ENCODE measurements at regions not wholly inside any gene's neighbourhood (a gene's known extent, or its start where the extent isn't known, plus 50 kb on each side); places are given as distances from the start of the nearest gene placed in this dataset.

DNA sequence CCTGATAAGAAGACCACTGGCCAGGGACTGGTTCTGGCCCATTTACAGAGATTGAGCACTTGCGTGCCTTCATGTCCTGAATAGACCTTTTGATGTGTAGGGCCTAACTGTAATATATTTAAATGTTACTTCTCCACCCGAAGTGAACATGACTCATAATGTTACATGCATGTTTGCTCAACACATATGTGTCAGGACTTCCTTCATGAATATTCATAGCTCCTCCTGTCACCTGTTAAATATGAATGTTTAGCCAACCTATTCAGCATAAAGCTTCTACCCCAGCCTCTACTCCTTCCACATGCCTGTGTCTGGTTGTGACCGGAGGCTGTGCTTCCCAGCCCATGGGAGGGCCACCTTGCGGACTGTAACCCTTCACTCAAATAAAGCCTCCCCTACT is 457.5 kb downstream of the IRX1 start:
- no peak for DNase-seq
- Mint-ChIP-seq H3K4me1 (peaks cover 7% of the 10 kb centered on the region), H3K9me3 (no peaks in the 10 kb centered on the region), H3K27me3 (ENCODE audit: insufficient read depth) (no peaks in the 10 kb centered on the region), H3K4me3 (no peak overlapping the region), H3K36me3 (ENCODE audit: low read depth) (no peaks in the 10 kb centered on the region), H3K27ac (no peak overlapping the region)
- Histone ChIP-seq H3K9ac (ENCODE audit: extremely low read depth, low read length, poor library complexity, severe bottlenecking) (no peak overlapping the region), H3K9me3 (ENCODE audit: control insufficient read depth, low read length) (no peaks in the 10 kb centered on the region), H3K27ac (ENCODE audit: low read depth, low read length) (no peak overlapping the region), H3K27me3 (ENCODE audit: control insufficient read depth, insufficient read depth, low read length, poor library complexity, severe bottlenecking) (no peaks in the 10 kb centered on the region), H3K4me1 (ENCODE audit: control insufficient read depth, insufficient read depth, low read length) (no peaks in the 10 kb centered on the region), H3K36me3 (ENCODE audit: control insufficient read depth, insufficient read depth, low read length) (no peaks in the 10 kb centered on the region), H3K4me3 (ENCODE audit: low read length) (no peak overlapping the region)
- TF ChIP-seq CTCF (conservative IDR thresholded peaks at IDR 0.05), result no peak
- WGBS, 2 experiments (ENCODE audit: insufficient coverage in 1 of 2, insufficient read length in 1 of 2), result 94 to 95% methylated on average over 3 to 4 of the region's 4 CpGs

- no peak overlapping the region for H3K9ac ChIP-seq (ENCODE audit: extremely low read depth, low read length, poor library complexity, severe bottlenecking)
- H3K27me3 Mint-ChIP-seq (ENCODE audit: insufficient read depth), result no peaks in the 10 kb centered on the region
- H3K27me3 ChIP-seq (ENCODE audit: control insufficient read depth, insufficient read depth, low read length, poor library complexity, severe bottlenecking), result no peaks in the 10 kb centered on the region
- no peak for DNase-seq
- no peaks in the 10 kb centered on the region for H3K9me3 ChIP-seq (ENCODE audit: control insufficient read depth, low read length)
- H3K36me3 ChIP-seq (ENCODE audit: control insufficient read depth, insufficient read depth, low read length), result no peaks in the 10 kb centered on the region
- H3K9me3 Mint-ChIP-seq, result no peaks in the 10 kb centered on the region
- no peak for TF ChIP-seq CTCF (conservative IDR thresholded peaks at IDR 0.05)
- no peak overlapping the region for H3K27ac Mint-ChIP-seq
- 90 to 100% methylated on average over 1 of the region's 1 CpG for WGBS, 2 experiments (ENCODE audit: insufficient coverage in 1 of 2, insufficient read length in 1 of 2)
- no peaks in the 10 kb centered on the region for H3K4me1 ChIP-seq (ENCODE audit: control insufficient read depth, insufficient read depth, low read length)
- no peak overlapping the region for H3K4me3 ChIP-seq (ENCODE audit: low read length)
- no peak overlapping the region for H3K4me3 Mint-ChIP-seq
- H3K36me3 Mint-ChIP-seq (ENCODE audit: low read depth), result no peaks in the 10 kb centered on the region
- no peak overlapping the region for H3K27ac ChIP-seq (ENCODE audit: low read depth, low read length)
- peaks cover 7% of the 10 kb centered on the region for H3K4me1 Mint-ChIP-seq
Observed at GRCh38 chr5:4054092-4054491, 458.5 kb downstream of the IRX1 start.

DNA sequence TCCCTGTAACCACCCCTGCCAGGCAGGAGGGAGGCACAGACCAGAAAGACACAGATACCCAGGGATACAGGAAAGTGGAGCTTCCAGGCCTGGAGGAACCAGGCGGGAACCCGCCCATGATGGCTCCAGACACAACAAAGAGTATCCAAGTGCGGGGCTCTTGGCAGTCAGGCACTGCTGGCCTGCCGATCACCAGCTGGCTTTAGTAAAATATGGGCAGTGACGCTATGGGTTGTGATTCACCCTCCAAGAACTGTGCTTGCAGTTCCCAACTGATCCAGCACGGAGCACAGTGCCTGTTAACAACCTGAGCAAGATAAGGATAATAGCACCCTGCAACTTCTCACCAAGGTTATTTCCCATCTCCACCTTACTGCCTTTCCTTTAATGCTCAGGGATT is 463.3 kb downstream of the IRX1 start:
- Mint-ChIP-seq H3K36me3 (ENCODE audit: low read depth) (no peaks in the 10 kb centered on the region), H3K27me3 (ENCODE audit: insufficient read depth) (no peaks in the 10 kb centered on the region), H3K4me3 (no peak overlapping the region), H3K4me1 (no peaks in the 10 kb centered on the region), H3K9me3 (no peaks in the 10 kb centered on the region), H3K27ac (no peak overlapping the region)
- H3K9me3 ChIP-seq (ENCODE audit: control insufficient read depth, low read length), result no peaks in the 10 kb centered on the region
- DNase-seq, result peak; percentile 59
- H3K27me3 ChIP-seq (ENCODE audit: control insufficient read depth, insufficient read depth, low read length, poor library complexity, severe bottlenecking), result no peaks in the 10 kb centered on the region
- no peak overlapping the region for H3K4me3 ChIP-seq (ENCODE audit: low read length)
- H3K4me1 ChIP-seq (ENCODE audit: control insufficient read depth, insufficient read depth, low read length), result no peaks in the 10 kb centered on the region
- H3K36me3 ChIP-seq (ENCODE audit: control insufficient read depth, insufficient read depth, low read length), result no peaks in the 10 kb centered on the region
- no peak overlapping the region for H3K9ac ChIP-seq (ENCODE audit: extremely low read depth, low read length, poor library complexity, severe bottlenecking)
- TF ChIP-seq CTCF (conservative IDR thresholded peaks at IDR 0.05), result peak; percentile 53
- H3K27ac ChIP-seq (ENCODE audit: low read depth, low read length), result no peak overlapping the region
- WGBS, 2 experiments (ENCODE audit: insufficient coverage in 1 of 2, insufficient read length in 1 of 2), result 80 to 81% methylated on average over 4 to 6 of the region's 6 CpGs

Measured in endodermal cell (in vitro differentiated cells).